Amniotic epithelial cell (primary cell): ENCODE measurements at regions not wholly inside any gene's neighbourhood (a gene's known extent, or its start where the extent isn't known, plus 50 kb on each side); places are given as distances from the start of the nearest gene placed in this dataset.

Experiments
- DNase-seq: peaks from one replicate; pipeline ENCODE4 v3.0.0-alpha.2; 2010; ENCODE audit warnings: low read depth

DNA sequence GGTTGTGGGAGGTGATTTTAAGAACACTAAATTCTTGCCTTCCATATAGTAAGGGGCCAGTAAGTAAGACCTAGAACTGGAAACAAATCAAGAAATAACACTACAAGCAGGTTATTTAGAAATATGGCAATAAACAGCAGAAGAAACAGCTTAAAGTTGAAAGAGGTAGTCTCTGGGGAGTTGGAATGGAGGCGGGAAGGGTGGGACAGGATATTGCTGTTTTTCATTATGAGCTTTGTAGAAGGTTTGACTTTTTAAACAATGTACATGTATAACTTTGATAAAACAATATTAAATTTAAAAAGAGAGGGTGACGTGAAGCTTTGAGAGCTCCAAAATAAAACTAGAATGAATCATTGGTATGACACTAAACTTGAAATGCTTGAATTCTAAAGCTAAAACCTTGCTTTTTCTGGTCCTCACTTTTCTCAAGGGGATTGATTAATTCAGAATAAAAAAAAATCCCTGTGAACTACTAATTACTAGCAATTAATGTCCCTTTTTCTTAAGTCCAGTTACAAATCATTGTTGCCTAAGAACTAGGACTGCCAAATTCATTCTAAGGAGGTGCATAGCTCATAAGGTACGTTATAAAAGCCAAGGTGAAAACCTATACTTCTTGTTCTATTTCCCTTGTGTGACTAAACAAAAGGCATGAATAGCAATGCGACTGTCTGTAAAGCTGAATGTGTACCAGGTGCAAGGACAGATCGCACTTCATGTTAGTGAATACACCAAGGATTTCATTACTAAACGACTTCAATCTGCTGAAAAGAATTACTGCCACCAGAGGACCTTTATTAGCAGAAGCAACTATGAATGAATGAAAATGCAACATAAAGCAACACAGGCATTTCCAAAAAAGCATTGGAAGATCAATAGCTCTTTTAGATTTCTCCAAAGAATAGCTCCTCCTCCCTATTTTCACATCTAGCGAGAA is 177.5 kb downstream of the RBM43 start:
- no peak for DNase-seq

GRCh38 chr2:151078889-151079288 is 182.8 kb downstream of the RBM43 start:
- no peak for DNase-seq

DNA sequence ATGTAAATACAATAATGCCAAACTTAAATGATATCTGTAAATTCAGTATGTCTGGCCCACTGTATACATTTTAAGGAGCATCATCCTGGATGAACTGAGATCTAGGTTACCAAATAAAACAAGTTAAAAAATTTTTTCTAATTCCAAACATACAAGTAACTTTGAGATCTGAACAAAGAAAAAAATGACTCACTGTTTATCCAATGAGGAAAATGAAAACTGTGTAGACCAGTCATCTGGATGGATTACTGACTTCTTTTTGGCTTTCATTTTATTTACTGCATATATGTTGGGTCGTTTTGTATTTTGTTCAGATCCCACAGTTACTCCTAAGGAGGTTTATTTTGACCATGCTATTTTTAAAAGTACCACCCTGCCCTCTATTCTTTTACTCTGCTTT is 189.8 kb downstream of the RBM43 start:
- no peak for DNase-seq

DNA sequence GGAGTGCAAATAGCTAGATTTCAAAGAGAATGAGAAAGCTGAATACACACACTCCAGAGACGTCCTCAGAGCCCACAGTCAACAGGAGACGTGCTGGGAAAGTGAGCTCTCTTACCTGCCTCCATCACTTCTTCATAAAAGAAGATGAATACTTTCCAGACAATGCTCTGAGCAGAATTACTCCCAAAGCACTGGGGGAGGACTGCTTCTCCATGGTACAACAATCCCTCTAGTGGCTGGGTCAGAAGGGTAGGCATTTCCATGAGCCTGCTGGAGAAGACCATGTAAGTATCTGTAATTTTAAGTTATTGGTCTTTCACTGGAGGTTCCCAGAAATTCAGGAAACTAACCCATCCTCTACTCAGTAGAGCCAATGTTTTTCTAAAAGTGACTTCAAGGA is 190.3 kb downstream of the RBM43 start:
- DNase-seq: peak; percentile 60

GRCh38 chr2:151070253-151070652 is 191.4 kb downstream of the RBM43 start:
- no peak for DNase-seq

DNA sequence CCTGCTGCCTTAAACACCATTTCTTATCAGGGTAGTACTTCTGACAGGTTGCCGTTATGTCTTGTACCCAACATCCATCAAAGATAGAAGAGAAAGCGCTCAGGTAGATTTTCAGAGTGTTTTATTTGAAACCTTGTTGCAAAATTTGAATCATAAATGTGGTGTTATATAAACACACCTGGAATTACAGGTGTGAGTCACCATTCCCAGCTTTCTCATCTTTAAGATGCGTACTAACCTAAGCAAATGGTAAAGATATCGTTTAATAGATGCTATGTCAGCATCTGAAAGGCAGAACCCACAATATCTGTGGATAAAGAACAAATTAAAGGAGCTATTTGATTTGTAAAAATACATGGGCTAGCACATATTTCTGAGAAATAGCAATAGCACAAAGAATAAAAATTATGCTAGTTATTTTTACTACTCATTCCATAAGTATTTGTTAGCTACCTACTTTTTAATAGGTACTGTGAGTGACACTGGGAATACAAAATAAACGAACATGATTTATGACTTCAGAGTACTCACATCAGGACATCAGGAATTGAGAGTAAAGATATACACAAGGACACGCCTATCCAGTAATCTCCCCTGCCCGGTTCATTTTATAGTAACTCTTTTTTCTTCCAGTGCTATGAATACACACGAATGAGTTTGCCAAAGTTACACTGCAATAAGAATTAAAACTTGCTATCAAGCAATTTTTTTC is 193.8 kb downstream of the RBM43 start:
- no peak for DNase-seq

DNA sequence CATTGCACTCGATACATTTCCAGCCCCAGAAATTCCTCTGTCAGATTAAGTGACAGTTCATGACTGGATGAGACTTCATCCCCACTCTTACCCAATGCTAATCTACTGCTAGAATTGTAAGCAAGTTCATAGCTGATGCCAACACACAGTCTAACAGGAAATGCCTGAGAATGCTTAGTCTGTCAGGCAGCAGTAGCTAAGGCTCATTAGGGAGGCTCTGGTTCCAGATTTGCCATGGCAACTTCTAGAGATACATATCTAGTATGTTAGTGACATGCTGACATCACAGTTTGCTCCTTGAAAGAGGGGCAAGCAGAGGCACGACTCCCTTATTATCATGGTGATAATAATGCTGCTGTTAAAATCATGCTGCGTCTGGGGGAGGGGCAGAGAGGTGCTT is 198.4 kb downstream of the RBM43 start:
- DNase-seq: peak; percentile 52

- no peak for DNase-seq
These were observed 201.4 kb downstream of the RBM43 start for GRCh38 chr2:151060287-151060686.

DNA sequence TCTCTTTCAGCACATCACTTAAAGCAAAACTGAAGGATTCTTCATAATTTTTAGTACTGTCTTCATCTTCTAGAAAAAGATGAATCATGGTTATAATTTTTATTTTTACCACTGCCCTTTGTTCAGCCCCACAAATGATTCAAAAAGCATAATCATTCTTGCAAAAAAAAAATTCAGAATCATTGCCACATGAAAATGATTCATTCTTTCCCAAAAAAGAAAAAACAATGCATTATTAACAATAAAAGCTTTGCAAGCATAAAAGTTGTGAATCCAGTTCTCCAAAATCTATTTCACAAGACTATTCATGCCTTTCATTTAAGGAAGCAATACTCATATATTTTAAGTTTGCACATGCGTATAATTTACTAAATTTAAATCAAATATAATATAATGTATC is 204.8 kb downstream of the RBM43 start:
- DNase-seq: peak; percentile 15

- no peak for DNase-seq
These were observed 208.0 kb downstream of the RBM43 start for GRCh38 chr2:151053661-151053990.

- peak; percentile 77 for DNase-seq
These were observed 208.6 kb downstream of the RBM43 start for GRCh38 chr2:151052850-151053660.

- peak; percentile 56 for DNase-seq
These were observed 210.0 kb downstream of the RBM43 start for GRCh38 chr2:151051574-151052220.

DNA sequence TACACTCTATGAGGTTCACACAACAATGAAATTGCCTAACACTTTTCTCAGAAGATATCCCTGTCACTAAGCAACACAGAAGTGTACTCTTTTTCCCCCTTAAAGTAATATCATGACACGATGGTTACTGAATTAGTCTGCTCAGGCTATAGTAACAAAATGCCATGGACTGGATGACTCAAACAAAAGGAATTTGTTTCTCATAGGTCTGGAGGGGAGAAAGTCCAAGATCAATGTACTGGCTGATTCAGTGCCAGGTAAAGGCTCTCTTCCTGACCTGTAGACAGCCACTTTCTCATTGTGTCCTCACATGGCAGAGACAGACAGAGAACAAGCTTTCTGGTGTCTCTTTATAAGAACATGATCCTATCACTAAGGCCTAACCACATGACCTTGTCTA is 211.9 kb downstream of the RBM43 start:
- DNase-seq: peak; percentile 41

DNA sequence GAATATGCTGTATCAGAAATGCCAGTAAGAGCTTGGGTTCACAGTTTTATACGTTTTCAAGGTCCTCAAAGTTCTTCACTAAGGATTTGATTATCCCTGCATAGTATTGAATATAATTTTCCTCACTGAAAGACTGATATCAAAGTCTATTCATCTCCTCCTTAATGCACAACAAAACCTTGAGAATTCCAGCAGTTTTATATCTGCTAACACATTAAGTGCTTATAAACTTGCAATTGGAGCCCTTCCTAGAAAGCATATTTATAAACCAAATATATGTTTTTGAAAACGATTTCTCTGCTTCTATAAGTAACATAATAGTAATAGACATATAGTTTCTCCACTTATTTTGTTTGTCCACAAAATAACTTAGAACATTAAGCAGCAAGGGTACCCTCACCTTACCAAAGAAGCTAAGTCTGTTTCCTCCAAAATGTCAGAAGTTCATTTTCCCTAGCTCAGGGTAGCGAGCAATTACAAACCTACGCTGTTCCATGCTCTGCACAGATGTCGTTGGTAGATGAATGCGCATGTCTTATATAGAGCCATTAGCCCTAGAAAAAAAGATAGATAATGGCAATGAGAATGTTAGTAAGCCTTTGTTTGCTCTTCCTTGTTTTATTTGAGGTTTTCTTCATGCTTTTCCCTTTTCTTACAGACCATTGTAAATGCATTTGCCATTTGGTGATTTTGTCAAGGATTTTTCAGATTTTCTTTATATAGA is 213.2 kb downstream of the RBM43 start:
- no peak for DNase-seq

DNA sequence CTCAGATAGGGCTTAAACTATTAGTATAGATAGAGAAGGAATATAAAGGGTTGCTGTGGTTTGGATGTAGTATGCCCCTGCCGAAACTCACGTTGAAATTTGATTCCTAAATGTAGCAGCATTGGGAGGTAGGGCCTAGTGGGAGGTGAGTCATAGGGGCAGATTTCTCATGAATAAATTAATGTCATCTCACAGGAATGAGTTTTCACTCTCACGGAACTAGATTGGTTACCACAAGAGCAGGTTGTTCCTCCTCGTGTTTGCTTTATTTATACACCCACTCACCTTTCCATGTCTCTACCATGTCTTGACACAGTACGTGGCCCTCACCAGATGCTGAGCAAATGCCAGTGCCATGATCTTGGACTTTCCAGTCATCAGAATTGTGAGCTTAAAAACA is 218.2 kb downstream of the RBM43 start:
- DNase-seq: peak; percentile 66

DNA sequence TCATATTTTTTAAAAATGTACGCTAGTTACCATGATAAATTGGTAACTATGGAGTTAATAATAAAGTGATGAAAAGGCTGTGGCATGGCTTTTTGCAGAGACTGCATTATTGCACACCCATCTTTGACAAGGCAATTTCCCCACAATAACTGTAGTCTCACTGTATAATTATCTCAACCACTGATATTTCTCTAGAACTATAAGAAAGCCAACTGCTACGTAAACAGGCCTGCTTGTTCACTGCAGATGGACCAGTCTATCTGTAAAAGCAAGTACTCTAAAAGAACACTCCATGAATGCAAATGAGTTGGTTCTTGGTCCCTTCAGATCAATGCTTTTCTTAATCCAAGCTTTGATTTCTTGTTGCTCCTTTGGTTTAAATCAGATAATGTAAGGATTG is 218.7 kb downstream of the RBM43 start:
- no peak for DNase-seq

DNA sequence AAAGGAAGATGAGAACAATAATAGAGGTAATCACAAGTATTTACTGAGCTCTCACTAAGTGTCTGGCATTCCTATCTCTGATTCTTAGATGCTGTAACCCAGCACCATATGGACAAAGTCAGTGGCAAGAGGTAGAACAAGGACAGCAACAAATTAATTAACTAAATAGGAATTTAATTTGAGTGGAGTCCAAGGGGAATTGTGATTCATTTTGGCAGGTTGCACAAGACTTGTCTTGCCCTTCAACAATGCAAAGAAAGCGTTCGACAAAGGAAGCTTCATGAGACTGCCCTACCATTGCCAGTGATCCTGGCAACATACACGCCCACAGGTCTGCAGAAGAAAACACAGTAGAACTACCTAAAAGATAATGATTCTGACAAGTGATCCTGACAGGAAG is 221.6 kb downstream of the RBM43 start:
- peak; percentile 40 for DNase-seq

DNA sequence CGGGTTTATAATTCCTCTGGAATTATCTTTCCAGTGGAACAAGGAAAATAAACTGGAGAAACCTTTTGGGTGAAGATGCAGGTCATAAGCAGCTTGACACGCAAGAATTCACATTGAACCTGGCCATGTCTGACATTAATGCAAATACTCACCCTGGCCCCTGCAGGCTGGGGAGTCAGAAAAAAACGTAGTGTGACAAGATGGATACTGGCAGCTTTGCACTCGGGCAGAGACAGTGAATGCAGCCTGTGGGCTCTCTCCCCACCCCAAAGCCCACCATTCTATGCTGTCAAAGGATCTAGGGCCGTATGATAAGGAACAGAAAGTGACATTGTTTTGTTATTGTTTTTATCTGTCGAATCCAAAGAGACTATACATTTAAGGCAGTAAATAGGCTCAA is 223.1 kb downstream of the RBM43 start:
- no peak for DNase-seq

DNA sequence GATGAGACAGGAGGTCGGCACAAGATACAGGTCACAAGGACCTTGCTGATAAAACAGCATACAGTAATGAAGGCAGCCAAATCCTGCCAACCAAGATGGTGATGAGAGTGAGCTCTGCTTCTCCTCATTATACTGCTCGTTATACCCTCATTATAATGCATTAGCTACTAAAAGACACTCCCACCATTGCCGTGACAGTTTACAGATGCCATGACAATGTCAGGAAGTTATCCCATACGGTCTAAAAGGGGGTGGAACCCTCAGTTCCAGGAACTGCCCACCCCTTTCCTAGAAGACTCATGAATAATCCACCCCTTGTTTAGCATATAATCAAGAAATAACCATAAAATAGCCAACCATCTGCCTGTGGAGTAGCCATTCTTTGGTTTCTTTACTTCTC is 224.2 kb downstream of the RBM43 start:
- no peak for DNase-seq

DNA sequence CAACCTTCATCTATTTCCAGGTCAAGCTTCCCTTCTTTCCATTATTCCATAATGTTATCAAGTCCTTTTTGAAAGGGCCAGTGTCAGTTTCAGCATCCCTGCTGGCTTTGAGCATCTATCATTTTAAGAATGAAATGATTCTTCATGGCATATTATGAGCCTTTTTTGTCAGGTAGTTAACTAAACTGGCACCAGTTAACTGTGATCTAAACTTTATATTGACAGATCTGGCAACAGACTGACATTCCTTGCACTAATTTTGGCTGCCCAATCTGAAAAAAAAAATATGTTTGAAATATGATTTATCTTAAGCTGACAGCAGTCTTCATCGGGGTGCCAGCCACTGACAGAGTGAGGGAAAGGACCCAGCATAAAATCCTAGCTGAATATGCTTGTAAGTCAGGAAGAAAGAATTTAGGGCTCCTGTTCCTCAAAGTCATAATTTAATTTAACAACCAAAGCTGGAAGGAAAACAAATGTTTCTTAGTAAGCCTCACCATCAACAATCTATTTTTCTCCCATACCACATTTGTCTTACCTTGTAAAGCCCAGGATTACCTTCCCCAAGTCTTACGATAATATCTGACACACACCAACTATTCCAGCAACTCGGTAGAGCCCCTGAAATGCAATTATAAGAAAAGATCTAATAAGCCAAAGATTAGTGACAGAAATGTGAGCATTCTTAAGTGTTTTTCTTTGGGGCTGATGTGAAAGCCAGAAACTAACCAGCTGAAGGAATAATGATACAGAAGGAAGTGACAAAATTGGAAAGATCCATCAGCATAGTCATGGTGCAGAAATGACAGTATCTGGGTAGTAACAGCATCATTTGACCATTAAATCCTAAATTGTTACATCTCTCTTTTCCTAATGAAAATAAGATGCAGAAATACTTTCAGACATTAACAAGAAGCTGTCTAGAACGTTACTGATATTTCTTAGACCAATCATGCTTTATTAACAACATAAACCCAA is 228.1 kb downstream of the RBM43 start:
- no peak for DNase-seq
